ENCODE measurements at regions not wholly inside any gene's neighbourhood (a gene's known extent, or its start where the extent isn't known, plus 50 kb on each side); places are given as distances from the start of the nearest gene placed in this dataset.

DNA sequence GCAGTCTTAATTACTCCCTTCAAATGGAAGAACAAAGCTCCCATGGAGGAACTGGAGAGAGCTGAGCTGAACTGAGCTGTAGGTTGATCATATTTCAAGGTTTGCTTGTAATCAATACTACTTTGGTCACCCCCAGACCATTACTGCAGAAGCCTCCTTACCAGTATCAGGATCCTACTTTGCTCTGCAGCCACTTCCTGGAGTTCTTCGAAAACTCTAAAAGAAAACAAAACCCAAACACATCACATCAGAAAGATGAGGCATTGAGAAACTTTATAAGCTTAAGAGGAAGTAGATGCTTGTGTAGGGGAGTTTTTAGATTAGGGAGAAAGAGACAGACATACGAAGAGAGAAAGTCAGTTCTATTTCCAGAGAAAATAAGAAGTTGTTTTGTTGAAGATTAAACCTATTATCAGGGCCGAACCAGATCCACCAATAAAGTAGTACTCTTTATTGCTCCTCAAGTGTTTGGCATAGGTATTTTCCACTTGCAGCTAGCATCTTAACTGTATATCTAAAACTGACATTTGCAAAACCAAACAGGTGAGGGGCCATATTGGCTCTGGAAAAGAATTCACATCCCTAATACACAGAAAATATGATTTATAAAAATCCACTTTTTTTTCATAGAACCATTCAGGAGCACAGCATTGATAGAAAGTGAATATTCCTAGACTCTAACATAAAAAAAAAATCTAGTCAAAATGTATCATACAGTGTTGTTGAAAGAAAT is 166.9 kb upstream of the KLF7 start:
- TF ChIP-seq, protein P1, sequence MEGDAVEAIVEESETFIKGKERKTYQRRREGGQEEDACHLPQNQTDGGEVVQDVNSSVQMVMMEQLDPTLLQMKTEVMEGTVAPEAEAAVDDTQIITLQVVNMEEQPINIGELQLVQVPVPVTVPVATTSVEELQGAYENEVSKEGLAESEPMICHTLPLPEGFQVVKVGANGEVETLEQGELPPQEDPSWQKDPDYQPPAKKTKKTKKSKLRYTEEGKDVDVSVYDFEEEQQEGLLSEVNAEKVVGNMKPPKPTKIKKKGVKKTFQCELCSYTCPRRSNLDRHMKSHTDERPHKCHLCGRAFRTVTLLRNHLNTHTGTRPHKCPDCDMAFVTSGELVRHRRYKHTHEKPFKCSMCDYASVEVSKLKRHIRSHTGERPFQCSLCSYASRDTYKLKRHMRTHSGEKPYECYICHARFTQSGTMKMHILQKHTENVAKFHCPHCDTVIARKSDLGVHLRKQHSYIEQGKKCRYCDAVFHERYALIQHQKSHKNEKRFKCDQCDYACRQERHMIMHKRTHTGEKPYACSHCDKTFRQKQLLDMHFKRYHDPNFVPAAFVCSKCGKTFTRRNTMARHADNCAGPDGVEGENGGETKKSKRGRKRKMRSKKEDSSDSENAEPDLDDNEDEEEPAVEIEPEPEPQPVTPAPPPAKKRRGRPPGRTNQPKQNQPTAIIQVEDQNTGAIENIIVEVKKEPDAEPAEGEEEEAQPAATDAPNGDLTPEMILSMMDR (IDR thresholded peaks at IDR 0.05; ENCODE audit: borderline replicate concordance) = no peak
- no peak overlapping the region for H3K27ac ChIP-seq (replicated peaks)
- H3K27me3 ChIP-seq (ENCODE audit: low read depth) = no peaks in the 10 kb centered on the region
- intact Hi-C loops (cut with micrococcal nuclease) = loop anchor here (10.0 kb wide), 1 partner anchor 168 kb away; the partner anchor contains the start of gene KLF7
- H3K9me3 ChIP-seq (replicated peaks) = no peaks in the 10 kb centered on the region
- H3K4me3 ChIP-seq = no peak overlapping the region
- DNase-seq = no peak
- H3K4me1 ChIP-seq = peaks cover 50% of the 10 kb centered on the region
- no peaks in the 10 kb centered on the region for H3K36me3 ChIP-seq

DNA sequence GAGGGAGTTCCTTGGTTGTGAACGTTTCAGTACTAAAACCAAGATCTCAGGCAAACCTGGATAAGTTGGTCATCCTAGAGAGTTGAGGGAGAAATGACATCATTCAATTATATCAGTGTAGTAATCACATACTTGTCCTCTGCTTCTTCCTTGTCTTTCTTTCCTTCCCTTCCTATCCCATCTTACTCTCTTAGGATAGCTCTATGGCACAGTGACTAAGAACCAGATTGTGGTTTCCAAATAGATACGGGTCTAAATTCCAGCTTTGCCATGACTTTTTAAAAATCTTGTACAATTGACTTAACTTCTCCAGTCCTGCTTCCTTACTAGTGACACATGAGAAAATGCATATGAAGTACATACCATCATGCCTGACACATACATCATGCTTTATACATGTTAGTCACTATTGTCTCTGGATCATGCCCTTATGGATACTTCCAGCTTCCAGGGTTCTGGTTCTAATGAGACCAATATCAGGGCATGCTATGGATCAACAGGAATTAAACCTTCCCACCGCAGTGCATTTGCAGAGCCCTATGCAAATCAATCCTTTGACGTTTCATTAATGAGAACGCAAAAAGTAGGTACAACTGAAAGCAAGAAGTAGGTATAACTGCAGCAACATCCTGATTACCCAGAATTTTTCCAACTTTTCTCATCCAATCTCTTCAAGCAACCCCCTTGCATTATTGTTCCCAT is 168.0 kb upstream of the KLF7 start:
- no peaks in the 10 kb centered on the region for H3K9me3 ChIP-seq (replicated peaks)
- no peaks in the 10 kb centered on the region for H3K27me3 ChIP-seq (ENCODE audit: low read depth)
- intact Hi-C loops (cut with micrococcal nuclease) = loop anchor here (10.0 kb wide), 1 partner anchor 169 kb away; the partner anchor contains the start of gene KLF7
- H3K36me3 ChIP-seq = no peaks in the 10 kb centered on the region
- DNase-seq = no peak
- TF ChIP-seq, protein P1 (IDR thresholded peaks at IDR 0.05; ENCODE audit: borderline replicate concordance) = no peak
- H3K4me3 ChIP-seq = peak overlapping the region; percentile 52
- H3K27ac ChIP-seq (replicated peaks) = peak overlapping the region; percentile 93
- peaks cover 61% of the 10 kb centered on the region for H3K4me1 ChIP-seq

DNA sequence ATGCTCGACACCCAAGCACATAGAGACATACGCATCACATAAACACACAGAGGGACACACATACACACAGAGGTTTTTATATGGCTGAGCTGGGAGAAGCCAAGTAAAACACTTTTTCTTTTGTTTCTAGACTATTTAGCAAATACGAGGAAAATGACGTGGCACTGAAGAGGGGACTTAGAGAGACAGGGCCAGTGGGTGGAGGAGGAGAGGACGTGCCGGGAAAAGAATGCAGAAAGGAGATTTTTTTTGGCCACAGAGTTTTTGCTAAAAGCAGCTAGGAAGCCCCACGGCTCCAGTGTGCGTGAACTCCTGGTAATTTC is 168.5 kb upstream of the KLF7 start:
- peaks cover 67% of the 10 kb centered on the region for H3K4me1 ChIP-seq

DNA sequence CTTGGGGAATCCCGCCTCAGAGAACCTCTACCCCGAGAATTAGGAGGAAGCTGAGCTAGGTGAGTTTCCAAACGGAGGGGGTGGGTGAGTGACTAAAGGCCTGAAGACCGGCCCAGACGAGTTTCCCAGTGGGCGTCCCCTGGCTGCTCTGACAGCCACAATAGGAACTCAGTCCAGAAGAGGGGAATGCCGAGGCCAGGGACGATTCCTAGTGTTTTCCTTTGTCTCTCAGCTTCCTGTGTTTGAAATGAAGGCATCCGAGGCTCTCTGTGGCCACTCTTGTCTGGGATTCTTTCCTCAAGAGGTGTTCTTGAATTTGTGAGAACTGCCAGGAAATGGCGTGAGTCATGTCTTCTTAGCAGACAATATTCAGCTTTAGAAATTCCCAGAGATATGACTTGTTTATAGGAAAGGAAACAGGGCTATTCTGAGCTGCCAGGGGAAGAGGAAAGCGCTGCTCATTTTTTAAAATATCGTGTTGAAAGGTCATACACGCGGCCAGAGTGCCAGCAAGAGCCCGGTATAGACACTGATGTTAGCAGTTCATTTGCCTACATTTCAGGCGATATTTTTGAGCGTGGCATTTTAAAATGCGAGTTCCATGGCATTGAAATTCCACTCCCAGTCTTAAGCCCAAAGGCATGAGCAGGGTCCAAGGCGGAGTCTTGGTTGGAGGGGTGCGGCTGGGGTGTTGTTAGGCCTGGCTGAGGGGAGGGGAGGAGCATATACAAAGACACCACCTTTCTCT is 169.1 kb upstream of the KLF7 start:
- Histone ChIP-seq H3K4me1 (peaks cover 72% of the 10 kb centered on the region), H3K4me3 (peak overlapping the region; percentile 52), H3K9me3 (replicated peaks) (no peaks in the 10 kb centered on the region), H3K36me3 (no peaks in the 10 kb centered on the region), H3K27me3 (ENCODE audit: low read depth) (no peaks in the 10 kb centered on the region), H3K27ac (replicated peaks) (peak overlapping the region; percentile 93)
- DNase-seq = peak; percentile 53
- intact Hi-C loops (cut with micrococcal nuclease) = loop anchor here (10.0 kb wide), 1 partner anchor 170 kb away; the partner anchor contains the start of gene KLF7
- TF ChIP-seq, protein P1 (IDR thresholded peaks at IDR 0.05; ENCODE audit: borderline replicate concordance) = no peak

More for the DNA sequence above, 168.5 kb upstream of the KLF7 start:
- Histone ChIP-seq H3K27ac (replicated peaks) (peak overlapping the region; percentile 93), H3K4me3 (peak overlapping the region; percentile 52), H3K27me3 (ENCODE audit: low read depth) (no peaks in the 10 kb centered on the region), H3K36me3 (no peaks in the 10 kb centered on the region), H3K9me3 (replicated peaks) (no peaks in the 10 kb centered on the region)
- TF ChIP-seq, protein P1 (IDR thresholded peaks at IDR 0.05; ENCODE audit: borderline replicate concordance) = no peak
- no peak for DNase-seq
- intact Hi-C loops (cut with micrococcal nuclease) = loop anchor here (10.0 kb wide), 1 partner anchor 169 kb away; the partner anchor contains the start of gene KLF7
